Neural cell (in vitro differentiated cells): ENCODE measurements at regions not wholly inside any gene's neighbourhood (a gene's known extent, or its start where the extent isn't known, plus 50 kb on each side); places are given as distances from the start of the nearest gene placed in this dataset.

Source experiments
- CTCF ChIP-seq: fragments of 450-650 bp; IDR thresholded peaks from 2 replicates; pipeline ENCODE4 v1.5.1; 2014; ENCODE audit warnings: antibody characterized with exemption, mild to moderate bottlenecking, moderate library complexity; ENCODE audit not compliant: poor library complexity, severe bottlenecking
- EP300 ChIP-seq: fragments of 450-650 bp; conservative IDR thresholded peaks from 2 replicates; pipeline ENCODE4 v1.6.1; 2014; ENCODE audit warnings: antibody characterized with exemption, mild to moderate bottlenecking, moderate library complexity; ENCODE audit not compliant: poor library complexity, severe bottlenecking
- EZH2 ChIP-seq: fragments of 200-600, 300-800 bp; shearing (Covaris generic), sonication (generic); IDR thresholded peaks from 2 replicates; pipeline ENCODE4 v1.6.1; 2014; ENCODE audit warnings: antibody characterized with exemption, low read length, borderline replicate concordance, mild to moderate bottlenecking; ENCODE audit not compliant: insufficient read depth, poor library complexity, severe bottlenecking
- MXI1 ChIP-seq: fragments of 450-650 bp; conservative IDR thresholded peaks from 2 replicates; pipeline ENCODE4 v1.6.1; 2014; ENCODE audit warnings: antibody characterized with exemption, mild to moderate bottlenecking; ENCODE audit not compliant: poor library complexity, severe bottlenecking
- POLR2AphosphoS5 ChIP-seq: IDR thresholded peaks from 2 replicates; pipeline ENCODE4 v1.6.1; 2012
- REST ChIP-seq: IDR thresholded peaks from 2 replicates; pipeline ENCODE4 v1.6.1; 2012; ENCODE audit warnings: borderline replicate concordance

GRCh38 chr5:71993600-71993999, 113.7 kb upstream of the MAP1B start:
- TF ChIP-seq CTCF (no peak), MXI1 (no peak), POLR2AphosphoS5 (no peak), REST (no peak), EP300 (no peak), EZH2 (no peak)
